OCI-LY7 (cell line): ENCODE measurements at regions not wholly inside any gene's neighbourhood (a gene's known extent, or its start where the extent isn't known, plus 50 kb on each side); places are given as distances from the start of the nearest gene placed in this dataset.

Source experiments
- BruUV-seq: library from RNA; stranded (reverse); fragments of 400-500 nt; replicated peaks from 2 replicates; lab custom pipeline; 2021; lab: Mats Ljungman, UMichigan
- CTCF ChIA-PET: fragments of 300-600 bp; sonication (Branson Sonifier 250); formaldehyde crosslinking; loops from one replicate; lab custom pipeline; 2022; ENCODE audit warnings: antibody characterized with exemption; ENCODE audit not compliant: unreplicated experiment; lab: Charles Lee
- POLR2A ChIA-PET: fragments of 300-600 bp; sonication (Branson Sonifier 250); formaldehyde crosslinking; loops from one replicate; lab custom pipeline; 2022; ENCODE audit warnings: antibody characterized with exemption; lab: Charles Lee
- DNase-seq: peaks from one replicate; pipeline ENCODE4 v3.0.0-alpha.2; 2015; ENCODE audit warnings: low spot score
- H2AFZ ChIP-seq: fragments of 200-600 bp; sonication (generic), shearing (Covaris generic); 2 replicates; pipeline ENCODE4 v1.6.1; 2014; ENCODE audit warnings: mild to moderate bottlenecking, antibody characterized with exemption, low read length, moderate library complexity
- H3K27ac ChIP-seq: fragments of 200-600 bp; sonication (generic); 2 replicates; pipeline ENCODE4 v1.5.1; 2014; ENCODE audit warnings: mixed run types, low read depth, mild to moderate bottlenecking, moderate library complexity, low read length, inconsistent platforms; ENCODE audit not compliant: poor library complexity, severe bottlenecking
- H3K36me3 ChIP-seq: fragments of 200-600 bp; sonication (generic); 2 replicates; pipeline ENCODE4 v1.6.1; 2014; ENCODE audit warnings: mild to moderate bottlenecking, antibody characterized with exemption, low read length, moderate library complexity, mixed read lengths; ENCODE audit not compliant: insufficient read depth
- H3K4me1 ChIP-seq: fragments of 200-600 bp; sonication (generic); 2 replicates; pipeline ENCODE4 v1.5.1; 2014; ENCODE audit warnings: mild to moderate bottlenecking, low read length; ENCODE audit not compliant: insufficient read depth, poor library complexity, severe bottlenecking
- H3K4me2 ChIP-seq: fragments of 200-600 bp; sonication (generic); 2 replicates; pipeline ENCODE4 v1.6.1; 2014; ENCODE audit warnings: mild to moderate bottlenecking, low read length
- H3K4me3 ChIP-seq: fragments of 200-600 bp; sonication (generic); 2 replicates; pipeline ENCODE4 v1.5.1; 2014; ENCODE audit warnings: mild to moderate bottlenecking, low read depth, low read length; ENCODE audit not compliant: poor library complexity, severe bottlenecking
- H3K79me2 ChIP-seq: fragments of 200-600 bp; sonication (generic); 2 replicates; pipeline ENCODE4 v1.6.1; 2016; ENCODE audit warnings: low read depth, mild to moderate bottlenecking, low read length, moderate library complexity, mixed read lengths; ENCODE audit not compliant: insufficient read depth
- H3K9me2 ChIP-seq: fragments of 200-600 bp; sonication (generic); 2 replicates; pipeline ENCODE4 v1.6.1; 2016; ENCODE audit warnings: mild to moderate bottlenecking, low read length, mixed read lengths; ENCODE audit not compliant: insufficient read depth
- H3K9me3 ChIP-seq: fragments of 200-600 bp; sonication (generic); 2 replicates; pipeline ENCODE4 v1.6.1; 2014; ENCODE audit warnings: mild to moderate bottlenecking, mixed run types, low read length, mixed read lengths
- H4K20me1 ChIP-seq: fragments of 200-600 bp; sonication (generic); 2 replicates; pipeline ENCODE4 v1.6.1; 2014; ENCODE audit warnings: mild to moderate bottlenecking, antibody characterized with exemption, low read length, moderate library complexity, mixed read lengths; ENCODE audit not compliant: insufficient read depth
- CTCF ChIP-seq: fragments of 200-600 bp; sonication (generic); conservative IDR thresholded peaks from 2 replicates; pipeline ENCODE4 v1.5.1; 2014; ENCODE audit warnings: mild to moderate bottlenecking, antibody characterized with exemption, low read length, moderate library complexity, mixed read lengths
- EZH2phosphoT487 ChIP-seq: fragments of 200-600 bp; sonication (generic); IDR thresholded peaks from 2 replicates; pipeline ENCODE4 v1.6.1; 2018; ENCODE audit warnings: low read depth, borderline replicate concordance, mild to moderate bottlenecking, mixed run types, antibody characterized with exemption, low read length, moderate library complexity, mixed read lengths
- intact Hi-C: fragments of 100-400 bp; cut with micrococcal nuclease; formaldehyde crosslinking; loops from one replicate; pipeline ENCODE4 v1.10.0; 2022; ENCODE audit not compliant: unreplicated experiment

GRCh38 chr17:73697872-73698271 lies 53.6 kb upstream of the SDK2 start:
- Histone ChIP-seq H4K20me1 (no peaks in the 10 kb centered on the region), H3K36me3 (no peaks in the 10 kb centered on the region), H3K4me2 (no peak overlapping the region), H3K9me3 (no peaks in the 10 kb centered on the region), H3K79me2 (no peaks in the 10 kb centered on the region), H3K27ac (no peak overlapping the region), H3K4me3 (no peak overlapping the region), H3K4me1 (no peaks in the 10 kb centered on the region), H2AFZ (no peak overlapping the region), H3K9me2 (no peaks in the 10 kb centered on the region)
- TF ChIP-seq CTCF, result no peak
- TF ChIP-seq EZH2phosphoT487, result no peak
- intact Hi-C loops, result no loop called here
- no peak for DNase-seq
- POLR2A ChIA-PET, result no interaction called here
- no TSS peak for BruUV-seq
- CTCF ChIA-PET, result interaction anchor here (0.6 kb wide), 1 partner anchor 29 kb away, joined by 3 read pairs; no protein-coding TSS in a partner anchor

GRCh38 chr17:73698966-73699365 lies 54.7 kb upstream of the SDK2 start:
- intact Hi-C loops, result no loop called here
- H3K9me3 ChIP-seq, result no peaks in the 10 kb centered on the region
- no peaks in the 10 kb centered on the region for H4K20me1 ChIP-seq
- ChIA-PET CTCF (no interaction called here), POLR2A (no interaction called here)
- no peak overlapping the region for H3K4me2 ChIP-seq
- no peaks in the 10 kb centered on the region for H3K36me3 ChIP-seq
- no peaks in the 10 kb centered on the region for H3K9me2 ChIP-seq
- no peak for DNase-seq
- H3K4me1 ChIP-seq, result no peaks in the 10 kb centered on the region
- no peak for TF ChIP-seq CTCF
- no peak for TF ChIP-seq EZH2phosphoT487
- H2AFZ ChIP-seq, result no peak overlapping the region
- H3K79me2 ChIP-seq, result no peaks in the 10 kb centered on the region
- no peak overlapping the region for H3K4me3 ChIP-seq
- BruUV-seq, result no TSS peak
- H3K27ac ChIP-seq, result no peak overlapping the region

- no peak overlapping the region for H3K27ac ChIP-seq
- H3K9me2 ChIP-seq, result no peaks in the 10 kb centered on the region
- no peak overlapping the region for H3K4me2 ChIP-seq
- intact Hi-C loops, result no loop called here
- no peaks in the 10 kb centered on the region for H4K20me1 ChIP-seq
- DNase-seq, result no peak
- H2AFZ ChIP-seq, result no peak overlapping the region
- ChIA-PET POLR2A (interaction anchor here (1.5 kb wide), 2 partner anchors 9 to 21 kb away, joined by 4 to 5 read pairs; no protein-coding TSS in a partner anchor), CTCF (interaction anchor here (0.6 kb wide), 1 partner anchor 9 kb away, joined by 4 read pairs; no protein-coding TSS in a partner anchor)
- H3K9me3 ChIP-seq, result no peaks in the 10 kb centered on the region
- BruUV-seq, result no TSS peak
- TF ChIP-seq EZH2phosphoT487, result no peak
- TF ChIP-seq CTCF, result no peak
- no peaks in the 10 kb centered on the region for H3K79me2 ChIP-seq
- no peaks in the 10 kb centered on the region for H3K4me1 ChIP-seq
- H3K36me3 ChIP-seq, result no peaks in the 10 kb centered on the region
- H3K4me3 ChIP-seq, result no peak overlapping the region
Measured at GRCh38 chr17:73701701-73702100, 57.5 kb upstream of the SDK2 start.
